ENCODE measurements at regions not wholly inside any gene's neighbourhood (a gene's known extent, or its start where the extent isn't known, plus 50 kb on each side); places are given as distances from the start of the nearest gene placed in this dataset.

- DNase-seq = no peak
- H3K4me1 Mint-ChIP-seq (ENCODE audit: low read depth, unreplicated experiment) = peaks cover 14% of the 10 kb centered on the region
- no peaks in the 10 kb centered on the region for H3K9me3 Mint-ChIP-seq (ENCODE audit: unreplicated experiment)
- no peak overlapping the region for H3K4me3 Mint-ChIP-seq (ENCODE audit: unreplicated experiment)
- no peak for TF ChIP-seq CTCF (IDR thresholded peaks at IDR 0.05; ENCODE audit: partially characterized antibody, unreplicated experiment)
- H3K27me3 Mint-ChIP-seq (ENCODE audit: unreplicated experiment) = no peaks in the 10 kb centered on the region
- no peak overlapping the region for H3K27ac Mint-ChIP-seq (ENCODE audit: unreplicated experiment)
- H3K36me3 Mint-ChIP-seq (ENCODE audit: unreplicated experiment) = no peaks in the 10 kb centered on the region
Measured at GRCh38 chr11:15654451-15654850, 539.7 kb downstream of the INSC start.

- H3K36me3 Mint-ChIP-seq (ENCODE audit: unreplicated experiment) = peaks cover under 1% of the 10 kb centered on the region
- H3K27ac Mint-ChIP-seq (ENCODE audit: unreplicated experiment) = no peak overlapping the region
- no peaks in the 10 kb centered on the region for H3K27me3 Mint-ChIP-seq (ENCODE audit: unreplicated experiment)
- H3K9me3 Mint-ChIP-seq (ENCODE audit: unreplicated experiment) = no peaks in the 10 kb centered on the region
- no peak for DNase-seq
- H3K4me1 Mint-ChIP-seq (ENCODE audit: low read depth, unreplicated experiment) = peaks cover 14% of the 10 kb centered on the region
- no peak overlapping the region for H3K4me3 Mint-ChIP-seq (ENCODE audit: unreplicated experiment)
- TF ChIP-seq CTCF (IDR thresholded peaks at IDR 0.05; ENCODE audit: partially characterized antibody, unreplicated experiment) = no peak
Measured at GRCh38 chr11:15655552-15655951, 540.8 kb downstream of the INSC start.

DNA sequence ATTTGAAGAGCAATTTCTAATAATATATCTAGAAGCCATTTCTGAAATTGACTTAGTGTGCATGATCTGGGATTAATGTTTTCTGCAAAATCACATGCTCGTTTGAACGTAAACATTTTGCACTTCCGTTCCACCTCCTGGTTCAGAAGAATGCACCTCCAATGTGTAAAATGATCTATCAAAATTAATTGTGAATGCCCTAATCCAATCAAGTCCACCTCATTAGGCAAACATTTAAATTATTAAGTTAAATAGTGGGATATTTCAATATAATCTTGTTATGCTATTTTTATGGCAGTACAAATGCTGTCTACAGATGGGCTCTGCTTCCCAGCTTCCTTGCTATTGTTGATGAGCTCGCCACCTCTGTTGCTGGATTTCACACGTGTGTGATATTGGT, 542.5 kb downstream of the INSC start:
- DNase-seq = no peak

GRCh38 chr11:15660496-15660895, 545.8 kb downstream of the INSC start:
- DNase-seq = no peak
- H3K36me3 Mint-ChIP-seq (ENCODE audit: unreplicated experiment) = peaks cover 5% of the 10 kb centered on the region
- no peak for TF ChIP-seq CTCF (IDR thresholded peaks at IDR 0.05; ENCODE audit: partially characterized antibody, unreplicated experiment)
- no peak overlapping the region for H3K27ac Mint-ChIP-seq (ENCODE audit: unreplicated experiment)
- no peaks in the 10 kb centered on the region for H3K27me3 Mint-ChIP-seq (ENCODE audit: unreplicated experiment)
- peaks cover 7% of the 10 kb centered on the region for H3K4me1 Mint-ChIP-seq (ENCODE audit: low read depth, unreplicated experiment)
- no peak overlapping the region for H3K4me3 Mint-ChIP-seq (ENCODE audit: unreplicated experiment)
- H3K9me3 Mint-ChIP-seq (ENCODE audit: unreplicated experiment) = peaks cover 2% of the 10 kb centered on the region

More for the DNA sequence above, 542.5 kb downstream of the INSC start:
- peaks cover 3% of the 10 kb centered on the region for H3K4me1 Mint-ChIP-seq (ENCODE audit: low read depth, unreplicated experiment)
- H3K27me3 Mint-ChIP-seq (ENCODE audit: unreplicated experiment) = no peaks in the 10 kb centered on the region
- H3K4me3 Mint-ChIP-seq (ENCODE audit: unreplicated experiment) = no peak overlapping the region
- no peak overlapping the region for H3K27ac Mint-ChIP-seq (ENCODE audit: unreplicated experiment)
- no peak for TF ChIP-seq CTCF (IDR thresholded peaks at IDR 0.05; ENCODE audit: partially characterized antibody, unreplicated experiment)
- peaks cover 5% of the 10 kb centered on the region for H3K36me3 Mint-ChIP-seq (ENCODE audit: unreplicated experiment)
- H3K9me3 Mint-ChIP-seq (ENCODE audit: unreplicated experiment) = peaks cover 2% of the 10 kb centered on the region

DNA sequence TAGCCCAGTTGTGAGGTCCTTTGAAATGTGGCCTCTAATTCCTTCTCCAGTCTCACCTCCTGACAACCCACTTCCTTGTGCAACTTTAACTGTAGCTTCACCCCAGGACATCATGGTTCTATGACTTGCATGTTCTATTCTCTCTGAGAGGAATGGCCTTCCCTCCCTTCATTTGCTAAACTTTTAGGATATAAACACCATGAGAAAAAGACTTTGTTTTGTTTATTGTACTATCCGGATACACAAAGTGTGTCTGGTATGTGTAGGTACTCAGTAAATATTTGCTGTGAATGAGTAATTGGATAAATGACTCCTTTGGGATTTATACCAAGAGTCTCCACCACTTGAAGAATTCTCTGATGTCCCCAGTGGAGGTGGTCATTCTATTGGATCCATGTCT, 547.6 kb downstream of the INSC start:
- no peak for TF ChIP-seq CTCF (IDR thresholded peaks at IDR 0.05; ENCODE audit: partially characterized antibody, unreplicated experiment)
- Mint-ChIP-seq H3K4me1 (ENCODE audit: low read depth, unreplicated experiment) (peaks cover 7% of the 10 kb centered on the region), H3K27me3 (ENCODE audit: unreplicated experiment) (no peaks in the 10 kb centered on the region), H3K4me3 (ENCODE audit: unreplicated experiment) (no peak overlapping the region), H3K36me3 (ENCODE audit: unreplicated experiment) (peaks cover 5% of the 10 kb centered on the region), H3K9me3 (ENCODE audit: unreplicated experiment) (peaks cover 5% of the 10 kb centered on the region), H3K27ac (ENCODE audit: unreplicated experiment) (no peak overlapping the region)
- DNase-seq = no peak

Measured in glutamatergic neuron (in vitro differentiated cells).